Breast epithelium (tissue), 4 donors: ENCODE measurements at regions not wholly inside any gene's neighbourhood (a gene's known extent, or its start where the extent isn't known, plus 50 kb on each side); places are given as distances from the start of the nearest gene placed in this dataset.

Experiments used
- DNase-seq, 2 donors: peaks; one replicate each; pipeline ENCODE4 v3.0.0-alpha.2; 2019; ENCODE audit warnings: low spot score in 2 of 2
- H3K27ac ChIP-seq, 2 donors: fragments of 200-600 bp; sonication (generic) in 1 of 2; one replicate each; pipeline ENCODE4 v1.5.1; 2016 to 2019; ENCODE audit warnings: mild to moderate bottlenecking in 1 of 2
- H3K27me3 ChIP-seq, 2 donors: fragments of 200-600 bp; sonication (generic) in 1 of 2; one replicate each; pipeline versions ENCODE4 v1.5.1 to v1.6.0; 2017 to 2019; ENCODE audit warnings: control low read depth in 1 of 2, mild to moderate bottlenecking in 1 of 2
- H3K36me3 ChIP-seq: fragments of 200-600 bp; one replicate; pipeline ENCODE4 v1.5.1; 2019
- H3K4me1 ChIP-seq, 2 donors: fragments of 200-600 bp; sonication (generic); one replicate each; pipeline ENCODE4 v1.5.1; 2016 to 2019; ENCODE audit warnings: control low read depth in 1 of 2
- H3K4me3 ChIP-seq, 3 donors: fragments of 200-600 bp; sonication (generic); 1 replicate in 2 of 3; 2 replicates in 1 of 3; pipeline ENCODE4 v1.5.1; 2016 to 2019; ENCODE audit warnings: mild to moderate bottlenecking in 3 of 3, moderate library complexity in 2 of 3
- H3K9me3 ChIP-seq, 2 donors: fragments of 200-600 bp; sonication (generic) in 1 of 2; one replicate each; pipeline ENCODE4 v1.5.1; 2016 to 2019; ENCODE audit warnings: control low read depth in 1 of 2
- CTCF ChIP-seq, 3 donors: fragments of 450-650 bp; IDR thresholded peaks; one replicate each; pipeline ENCODE4 v1.5.1; 2016 to 2017; ENCODE audit warnings: antibody characterized with exemption in 3 of 3, mild to moderate bottlenecking in 3 of 3, moderate library complexity in 3 of 3
- POLR2A ChIP-seq: fragments of 450-650 bp; IDR thresholded peaks from one replicate; pipeline ENCODE4 v1.6.1; 2016; ENCODE audit warnings: antibody characterized with exemption, mild to moderate bottlenecking, moderate library complexity
- POLR2AphosphoS5 ChIP-seq, 3 donors: sonication (generic); formaldehyde crosslinking; IDR thresholded peaks; one replicate each; pipeline ENCODE4 v1.6.1; 2017; ENCODE audit warnings: antibody characterized with exemption in 3 of 3
- intact Hi-C: fragments of 100-400 bp; cut with DNase I; formaldehyde crosslinking; loops from one replicate; pipeline ENCODE4 v1.15.1; 2023; ENCODE audit warnings: low total_unique reads

GRCh38 chr10:31618541-31619291 lies 299.7 kb downstream of the ZEB1 start:
- H3K4me3 ChIP-seq, result no peak overlapping the region
- H3K4me1 ChIP-seq, result no peaks in the 10 kb centered on the region
- no peaks in the 10 kb centered on the region for H3K9me3 ChIP-seq
- no peaks in the 10 kb centered on the region for H3K36me3 ChIP-seq
- peak overlapping the region in 1 of 2 donors; percentile 49 for H3K27ac ChIP-seq
- no peak for DNase-seq
- intact Hi-C loops, result no loop called here
- TF ChIP-seq POLR2AphosphoS5 (IDR thresholded peaks at IDR 0.05) (peak; percentile 18 to 92 (median 47)), CTCF (IDR thresholded peaks at IDR 0.05) (no peak)
- no peaks in the 10 kb centered on the region for H3K27me3 ChIP-seq

- DNase-seq, result no peak
- H3K36me3 ChIP-seq, result no peaks in the 10 kb centered on the region
- H3K27me3 ChIP-seq, result no peaks in the 10 kb centered on the region
- TF ChIP-seq POLR2AphosphoS5 (IDR thresholded peaks at IDR 0.05), result no peak
- TF ChIP-seq CTCF (IDR thresholded peaks at IDR 0.05), result no peak
- no peak for TF ChIP-seq POLR2A
- H3K4me3 ChIP-seq, result no peak overlapping the region
- no peak overlapping the region for H3K27ac ChIP-seq
- intact Hi-C loops, result no loop called here
- no peaks in the 10 kb centered on the region for H3K4me1 ChIP-seq
- no peaks in the 10 kb centered on the region for H3K9me3 ChIP-seq
Observed at GRCh38 chr10:31617757-31618156, 298.7 kb downstream of the ZEB1 start.

- H3K36me3 ChIP-seq, result no peaks in the 10 kb centered on the region
- H3K27ac ChIP-seq, result no peak overlapping the region
- DNase-seq, result no peak
- H3K9me3 ChIP-seq, result no peaks in the 10 kb centered on the region
- intact Hi-C loops, result no loop called here
- TF ChIP-seq POLR2A, result no peak
- no peak for TF ChIP-seq CTCF (IDR thresholded peaks at IDR 0.05)
- TF ChIP-seq POLR2AphosphoS5 (IDR thresholded peaks at IDR 0.05), result no peak
- no peak overlapping the region for H3K4me3 ChIP-seq
- no peaks in the 10 kb centered on the region for H3K4me1 ChIP-seq
- H3K27me3 ChIP-seq, result no peaks in the 10 kb centered on the region
Observed at GRCh38 chr10:31617133-31617532, 298.1 kb downstream of the ZEB1 start.

- intact Hi-C loops, result no loop called here
- H3K27me3 ChIP-seq, result no peaks in the 10 kb centered on the region
- no peaks in the 10 kb centered on the region for H3K9me3 ChIP-seq
- no peak overlapping the region for H3K27ac ChIP-seq
- H3K4me1 ChIP-seq, result no peaks in the 10 kb centered on the region
- H3K36me3 ChIP-seq, result no peaks in the 10 kb centered on the region
- TF ChIP-seq CTCF (IDR thresholded peaks at IDR 0.05), result no peak
- TF ChIP-seq POLR2AphosphoS5 (IDR thresholded peaks at IDR 0.05), result no peak
- TF ChIP-seq POLR2A, result no peak
- H3K4me3 ChIP-seq, result no peak overlapping the region
- DNase-seq, result no peak
Observed at GRCh38 chr10:31615129-31615528, 296.1 kb downstream of the ZEB1 start.

GRCh38 chr10:31614611-31615010 lies 295.6 kb downstream of the ZEB1 start:
- H3K4me1 ChIP-seq, result no peaks in the 10 kb centered on the region
- no peak for DNase-seq
- H3K27me3 ChIP-seq, result no peaks in the 10 kb centered on the region
- H3K27ac ChIP-seq, result no peak overlapping the region
- no peaks in the 10 kb centered on the region for H3K9me3 ChIP-seq
- no peak overlapping the region for H3K4me3 ChIP-seq
- intact Hi-C loops, result no loop called here
- H3K36me3 ChIP-seq, result no peaks in the 10 kb centered on the region
- TF ChIP-seq POLR2A (no peak), POLR2AphosphoS5 (IDR thresholded peaks at IDR 0.05) (no peak), CTCF (IDR thresholded peaks at IDR 0.05) (no peak)
